K562 (cell line): ENCODE measurements at regions not wholly inside any gene's neighbourhood (a gene's known extent, or its start where the extent isn't known, plus 50 kb on each side); places are given as distances from the start of the nearest gene placed in this dataset.

Experiments used
- ATAC-seq: fragments of 200-7000 bp; cut with Tn5 transposase; 3 replicates; pipeline ENCODE4 v1.9.1; 2020; ENCODE audit warnings: moderate library complexity
- BruUV-seq: library from RNA; stranded (reverse); fragments of 400-500 nt; replicated peaks from 2 replicates; lab custom pipeline; 2021; lab: Mats Ljungman, UMichigan
- CTCF ChIA-PET: fragments of 300-600 bp; formaldehyde crosslinking; extraction: SDS; loops from one replicate; lab custom pipeline; 2021; ENCODE audit warnings: low intra/inter-chr PET ratio; lab: Yijun Ruan, JAX
- POLR2A ChIA-PET: fragments of 300-600, 350-650 bp; sonication (Branson Sonifier 250); formaldehyde crosslinking; extraction: SDS; loops from one replicate; lab custom pipeline; 2021; ENCODE audit warnings: antibody characterized with exemption, inconsistent platforms; lab: Yijun Ruan, JAX
- DNase-seq, 4 experiments: peaks; one replicate each; pipeline versions ENCODE4 v3.0.0 to v3.0.0-alpha.2; 2011 to 2018; ENCODE audit warnings: low spot score in 3 of 4, mixed read lengths in 3 of 4; ENCODE audit errors: extremely low read depth in 1 of 4
- FAIRE-seq: peaks from 2 replicates; lab custom pipeline; 2011; peaks lifted over from hg19 to GRCh38; lab: Jason Lieb, UNC
- H2AFZ ChIP-seq: 2 replicates; pipeline ENCODE4 v1.6.0; 2011; ENCODE audit warnings: low read depth, low read length, control low read depth, inconsistent platforms
- H3K27ac ChIP-seq: fragments of 200-600 bp; 3 replicates; pipeline ENCODE4 v1.8.0; 2011; ENCODE audit warnings: low read depth, mild to moderate bottlenecking, control low read depth, inconsistent platforms, low read length, moderate library complexity, mixed read lengths; ENCODE audit errors: extremely low read depth
- H3K27me3 ChIP-seq, 2 experiments: fragments of 300-600 bp in 1 of 2; 2 replicates in 1 of 2; 3 replicates in 1 of 2; pipeline versions ENCODE4 v1.6.0 to v1.8.0; 2011; ENCODE audit warnings: inconsistent platforms in 2 of 2, low read length in 2 of 2, mild to moderate bottlenecking in 1 of 2, mixed read lengths in 1 of 2, moderate library complexity in 1 of 2; ENCODE audit not compliant: control insufficient read depth in 2 of 2, insufficient read depth in 2 of 2
- H3K36me3 ChIP-seq: fragments of 300-600 bp; 3 replicates; pipeline ENCODE4 v1.8.0; 2011; ENCODE audit warnings: mild to moderate bottlenecking, low read length, inconsistent platforms; ENCODE audit not compliant: control insufficient read depth, insufficient read depth
- H3K4me1 ChIP-seq, 2 experiments: fragments of 200-600 bp in 1 of 2; replicated peaks in 1 of 2; 2 replicates in 1 of 2; 3 replicates in 1 of 2; pipeline versions ENCODE4 v1.5.1 to v1.8.0; 2011; ENCODE audit warnings: inconsistent platforms in 2 of 2, low read length in 2 of 2, mild to moderate bottlenecking in 1 of 2, mixed read lengths in 1 of 2, moderate library complexity in 1 of 2; ENCODE audit not compliant: control insufficient read depth in 2 of 2, insufficient read depth in 2 of 2
- H3K4me2 ChIP-seq: 2 replicates; pipeline ENCODE4 v1.6.1; 2011; ENCODE audit warnings: low read length, control low read depth, inconsistent platforms, mixed read lengths; ENCODE audit not compliant: insufficient read depth
- H3K4me3 ChIP-seq: fragments of 200-600 bp; sonication (generic), shearing (Covaris generic); 2 replicates; pipeline ENCODE4 v1.5.1; 2016; ENCODE audit warnings: control low read depth, inconsistent platforms
- H3K79me2 ChIP-seq: fragments of 200-600 bp; 3 replicates; pipeline ENCODE4 v1.8.0; 2011; ENCODE audit warnings: low read length, inconsistent platforms; ENCODE audit not compliant: control insufficient read depth, insufficient read depth
- H3K9ac ChIP-seq, 2 experiments: 2 replicates each; pipeline versions ENCODE4 v1.6.0 to v1.6.1; 2011; ENCODE audit warnings: low read depth in 2 of 2, low read length in 2 of 2, control low read depth in 1 of 2, inconsistent platforms in 1 of 2, mild to moderate bottlenecking in 1 of 2, mixed read lengths in 1 of 2; ENCODE audit not compliant: insufficient read depth in 1 of 2
- H3K9me1 ChIP-seq: one replicate; pipeline ENCODE4 v1.6.0; 2011; ENCODE audit warnings: inconsistent platforms, mild to moderate bottlenecking, low read length, moderate library complexity; ENCODE audit not compliant: control insufficient read depth, insufficient read depth
- H3K9me3 ChIP-seq: replicated peaks from 2 replicates; pipeline ENCODE4 v1.5.1; 2011; ENCODE audit warnings: low read depth, low read length, inconsistent platforms; ENCODE audit not compliant: control insufficient read depth, insufficient read depth
- H4K20me1 ChIP-seq: replicated peaks from 2 replicates; pipeline ENCODE4 v1.6.1; 2011; ENCODE audit warnings: low read length, inconsistent platforms, mixed read lengths; ENCODE audit not compliant: control insufficient read depth, insufficient read depth
- CBX3 ChIP-seq, 2 experiments: IDR thresholded peaks; 1 replicate in 1 of 2; 2 replicates in 1 of 2; pipeline ENCODE4 v1.6.1; 2012; ENCODE audit warnings: inconsistent platforms in 2 of 2, low read length in 2 of 2, borderline replicate concordance in 1 of 2, control low read depth in 1 of 2
- FOSL1 ChIP-seq: fragments of 200-800 bp; sonication (Bioruptor generic); conservative IDR thresholded peaks from 2 replicates; pipeline ENCODE4 v1.6.1; 2016; ENCODE audit warnings: missing genetic modification characterization, missing compliant biosample characterization
- KLF1 ChIP-seq: fragments of 450-650 bp; IDR thresholded peaks from 2 replicates; pipeline ENCODE4 v1.6.1; 2016; ENCODE audit warnings: missing genetic modification characterization, missing compliant biosample characterization
- MITF ChIP-seq: IDR thresholded peaks from 2 replicates; pipeline ENCODE4 v1.6.1; 2014; ENCODE audit warnings: antibody characterized with exemption
- PURB ChIP-seq: sonication (generic); formaldehyde crosslinking; IDR thresholded peaks from 2 replicates; pipeline ENCODE4 v1.9.0; 2021; ENCODE audit warnings: low read depth, mild to moderate bottlenecking, missing genetic modification reagents
- WGBS: fragments of 100-300 bp; shearing (Covaris generic); methylation state at CpG from one replicate; pipeline ENCODE4 v1.1.6; 2016; ENCODE audit warnings: low coverage, mixed read lengths; ENCODE audit not compliant: insufficient coverage; ENCODE audit errors: missing lambda C conversion rate; 5-methylcytosine and 5-hydroxymethylcytosine counted together
- in situ Hi-C: fragments of 300-500 bp; cut with MboI; formaldehyde crosslinking; loops from 4 replicates; pipeline ENCODE4 v1.15.0; 2018; ENCODE audit warnings: inconsistent platforms, mixed read lengths
- intact Hi-C: fragments of 100-400 bp; cut with micrococcal nuclease; formaldehyde crosslinking; loops from 2 replicates; pipeline ENCODE4 v1.14.2; 2022

DNA sequence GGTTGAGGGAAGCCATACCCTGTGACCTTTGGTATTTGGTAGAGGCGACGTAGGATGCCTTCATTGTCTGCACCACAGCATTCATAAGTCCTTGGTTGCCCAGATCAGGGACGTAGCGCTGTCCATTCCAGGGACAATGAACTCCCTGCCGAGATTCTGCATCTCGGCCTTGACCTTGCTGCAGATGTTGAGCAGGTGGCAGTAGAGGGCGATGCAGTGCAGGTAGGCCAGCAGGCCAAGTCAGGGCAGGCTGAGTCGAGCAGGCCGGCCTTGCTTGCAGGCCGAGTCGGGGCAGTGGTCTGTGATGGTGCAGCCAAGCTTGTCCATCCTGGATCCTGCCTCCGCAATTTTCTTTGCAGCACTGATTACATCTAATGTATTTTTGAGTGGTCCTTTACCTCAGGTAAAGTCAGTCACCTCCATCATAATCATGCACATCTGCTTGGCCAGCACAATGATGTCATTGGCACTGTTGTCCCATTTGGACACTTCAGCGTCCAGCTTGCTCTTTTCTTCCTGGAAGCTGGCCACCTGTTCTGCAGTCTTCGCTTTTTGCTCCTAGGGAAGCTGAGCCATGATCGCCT lies 93.4 kb upstream of the CCDC112 start (continued):
- TF ChIP-seq MITF, result no peak
- no peak for TF ChIP-seq PURB (CRISPR knock-in tag)

DNA sequence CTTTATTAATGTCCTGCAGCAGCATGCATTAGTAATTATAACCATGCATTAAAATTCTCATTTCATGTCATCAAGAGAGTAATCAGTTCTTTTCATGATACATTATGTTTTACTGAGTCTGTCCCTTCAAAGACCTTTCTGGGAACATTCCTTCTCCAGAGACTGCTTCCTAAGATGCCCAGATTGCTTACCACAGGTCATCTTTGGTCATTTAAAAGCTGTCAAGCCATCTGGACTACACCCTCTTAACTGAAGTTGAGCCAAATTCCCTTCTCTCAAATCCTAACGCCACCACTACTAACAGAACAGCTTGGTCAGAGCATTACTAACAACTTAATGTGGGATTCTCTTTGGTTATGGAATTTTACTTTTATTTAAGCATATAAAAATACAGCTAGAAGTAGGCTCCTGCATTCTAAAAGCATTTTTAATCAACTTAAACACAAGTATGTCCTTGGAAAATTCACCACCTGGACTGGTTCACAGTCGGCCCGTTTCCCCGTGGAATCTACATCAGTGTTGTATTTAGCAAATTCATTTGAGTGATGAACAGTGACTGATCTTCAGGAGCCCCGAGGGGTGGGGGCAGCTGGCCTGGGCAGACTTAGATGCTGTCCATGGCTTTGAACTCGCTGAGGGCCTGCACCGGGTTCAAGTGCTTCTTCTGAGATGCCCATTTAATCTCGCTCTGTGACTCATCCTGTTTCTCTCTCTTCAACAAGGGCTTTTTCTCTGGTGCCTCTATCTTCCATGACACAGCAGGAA lies 92.8 kb upstream of the CCDC112 start:
- H3K36me3 ChIP-seq, result no peaks in the 10 kb centered on the region
- peaks cover 0 to 16% of the 10 kb centered on the region in 2 experiments; a peak in 3 of 5 replicates for H3K27me3 ChIP-seq
- H3K79me2 ChIP-seq, result no peaks in the 10 kb centered on the region
- H3K4me3 ChIP-seq, result no peak overlapping the region
- no peaks in the 10 kb centered on the region for H4K20me1 ChIP-seq
- intact Hi-C loops, result loop anchor here (10.0 kb wide), 1 partner anchor 186 kb away; no protein-coding TSS in a partner anchor
- ATAC-seq, result no peak
- DNase-seq, result no peak
- no peak for FAIRE-seq
- CTCF ChIA-PET, result no interaction called here
- no peak overlapping the region for H3K27ac ChIP-seq
- no peaks in the 10 kb centered on the region for H3K9me1 ChIP-seq
- H2AFZ ChIP-seq, result no peak overlapping the region
- H3K9ac ChIP-seq, result no peak overlapping the region
- TF ChIP-seq FOSL1 (tag) (peak; percentile 68), CBX3 (IDR thresholded peaks at IDR 0.05; ENCODE audit: borderline replicate concordance in 1 of 2, low read length in 2 of 2) (no peak), KLF1 (tag) (no peak)
- POLR2A ChIA-PET, result no interaction called here
- no peaks in the 10 kb centered on the region; a peak in 2 of 5 replicates for H3K4me1 ChIP-seq
- H3K4me2 ChIP-seq, result no peak overlapping the region
- in situ Hi-C loops, result no loop called here
- WGBS, result 2% methylated on average over 8 of the region's 8 CpGs
- no peaks in the 10 kb centered on the region for H3K9me3 ChIP-seq
- no TSS peak for BruUV-seq
